Activated T-helper 17 cell treated with anti-CD3 and anti-CD28 coated beads, Interleukin-2, amount 50 U/mL, for 72 hours (primary cell): ENCODE measurements at regions not wholly inside any gene's neighbourhood (a gene's known extent, or its start where the extent isn't known, plus 50 kb on each side); places are given as distances from the start of the nearest gene placed in this dataset.
"Not testable (repeated sequence)": the region's sequence is repeated elsewhere in the genome, so short reads cannot be mapped to it uniquely, and the experiment has no call there.

Experiments
- ATAC-seq: fragments of 150-1000 bp; cut with Tn5 transposase; replicated peaks from 2 replicates; pipeline ENCODE4 v1.10.0; 2021; ENCODE audit warnings: mild to moderate bottlenecking, moderate library complexity
- H3K27ac Mint-ChIP-seq: one replicate; pipeline ENCODE4 v1.8.0; 2022; ENCODE audit warnings: mixed read lengths
- H3K27me3 Mint-ChIP-seq: one replicate; pipeline ENCODE4 v1.8.0; 2022; ENCODE audit warnings: mixed read lengths
- H3K36me3 Mint-ChIP-seq: one replicate; pipeline ENCODE4 v1.8.0; 2022; ENCODE audit warnings: low read depth, mild to moderate bottlenecking, mixed read lengths
- H3K4me1 Mint-ChIP-seq: one replicate; pipeline ENCODE4 v1.8.0; 2022; ENCODE audit warnings: mixed read lengths
- H3K4me3 Mint-ChIP-seq: one replicate; pipeline ENCODE4 v1.8.0; 2022; ENCODE audit warnings: mild to moderate bottlenecking, mixed read lengths
- H3K9me3 Mint-ChIP-seq: one replicate; pipeline ENCODE4 v1.8.0; 2022; ENCODE audit warnings: mixed read lengths

GRCh38 chr2:8594731-8595427 lies 87.0 kb upstream of the ID2 start:
- H3K27me3 Mint-ChIP-seq = peaks cover 4% of the 10 kb centered on the region
- no peak overlapping the region for H3K27ac Mint-ChIP-seq
- H3K36me3 Mint-ChIP-seq = no peaks in the 10 kb centered on the region
- no peaks in the 10 kb centered on the region for H3K9me3 Mint-ChIP-seq
- ATAC-seq = peak; percentile 62
- H3K4me3 Mint-ChIP-seq = no peak overlapping the region
- H3K4me1 Mint-ChIP-seq = peaks cover 13% of the 10 kb centered on the region

GRCh38 chr2:8595428-8595805 lies 86.4 kb upstream of the ID2 start:
- H3K4me3 Mint-ChIP-seq = no peak overlapping the region
- ATAC-seq = no peak
- H3K9me3 Mint-ChIP-seq = no peaks in the 10 kb centered on the region
- no peak overlapping the region for H3K27ac Mint-ChIP-seq
- peaks cover 13% of the 10 kb centered on the region for H3K4me1 Mint-ChIP-seq
- no peaks in the 10 kb centered on the region for H3K36me3 Mint-ChIP-seq
- peaks cover 4% of the 10 kb centered on the region for H3K27me3 Mint-ChIP-seq

- peaks cover 12% of the 10 kb centered on the region for H3K4me1 Mint-ChIP-seq
- H3K36me3 Mint-ChIP-seq = no peaks in the 10 kb centered on the region
- no peak overlapping the region for H3K27ac Mint-ChIP-seq
- no peaks in the 10 kb centered on the region for H3K9me3 Mint-ChIP-seq
- H3K27me3 Mint-ChIP-seq = peaks cover 4% of the 10 kb centered on the region
- no peak for ATAC-seq
- no peak overlapping the region for H3K4me3 Mint-ChIP-seq
These were observed 85.8 kb upstream of the ID2 start for GRCh38 chr2:8595811-8596600.

- Mint-ChIP-seq H3K27ac (no peak overlapping the region), H3K4me3 (no peak overlapping the region), H3K4me1 (peaks cover 8% of the 10 kb centered on the region), H3K9me3 (no peaks in the 10 kb centered on the region), H3K36me3 (no peaks in the 10 kb centered on the region), H3K27me3 (no peaks in the 10 kb centered on the region)
- ATAC-seq = no peak
These were observed 84.8 kb upstream of the ID2 start for GRCh38 chr2:8597094-8597493.

GRCh38 chr2:8597559-8598225 lies 84.2 kb upstream of the ID2 start:
- ATAC-seq = no peak
- Mint-ChIP-seq H3K36me3 (no peaks in the 10 kb centered on the region), H3K27me3 (no peaks in the 10 kb centered on the region), H3K4me3 (no peak overlapping the region), H3K9me3 (no peaks in the 10 kb centered on the region), H3K4me1 (peaks cover 8% of the 10 kb centered on the region), H3K27ac (no peak overlapping the region)

GRCh38 chr2:8598295-8599165 lies 83.3 kb upstream of the ID2 start:
- Mint-ChIP-seq H3K27ac (no peak overlapping the region), H3K4me3 (no peak overlapping the region), H3K4me1 (peaks cover 8% of the 10 kb centered on the region), H3K27me3 (no peaks in the 10 kb centered on the region), H3K9me3 (no peaks in the 10 kb centered on the region), H3K36me3 (no peaks in the 10 kb centered on the region)
- ATAC-seq = no peak

GRCh38 chr2:8599421-8600242 lies 82.2 kb upstream of the ID2 start:
- no peak for ATAC-seq
- Mint-ChIP-seq H3K27ac (no peak overlapping the region), H3K4me1 (peaks cover 8% of the 10 kb centered on the region), H3K9me3 (no peaks in the 10 kb centered on the region), H3K27me3 (no peaks in the 10 kb centered on the region), H3K4me3 (no peak overlapping the region), H3K36me3 (no peaks in the 10 kb centered on the region)

GRCh38 chr2:8600456-8600855 lies 81.4 kb upstream of the ID2 start:
- H3K4me3 Mint-ChIP-seq = no peak overlapping the region
- H3K27ac Mint-ChIP-seq = no peak overlapping the region
- H3K9me3 Mint-ChIP-seq = no peaks in the 10 kb centered on the region
- H3K4me1 Mint-ChIP-seq = peaks cover 8% of the 10 kb centered on the region
- H3K27me3 Mint-ChIP-seq = no peaks in the 10 kb centered on the region
- H3K36me3 Mint-ChIP-seq = no peaks in the 10 kb centered on the region
- no peak for ATAC-seq

GRCh38 chr2:8602809-8603208 lies 79.0 kb upstream of the ID2 start:
- H3K36me3 Mint-ChIP-seq = no peaks in the 10 kb centered on the region
- peaks cover 10% of the 10 kb centered on the region for H3K4me1 Mint-ChIP-seq
- no peak overlapping the region for H3K27ac Mint-ChIP-seq
- H3K27me3 Mint-ChIP-seq = no peaks in the 10 kb centered on the region
- H3K4me3 Mint-ChIP-seq = no peak overlapping the region
- no peak for ATAC-seq
- peaks cover 3% of the 10 kb centered on the region for H3K9me3 Mint-ChIP-seq

GRCh38 chr2:8603356-8603755 lies 78.5 kb upstream of the ID2 start:
- H3K27me3 Mint-ChIP-seq, H3K36me3 Mint-ChIP-seq, ATAC-seq, H3K4me3 Mint-ChIP-seq, H3K27ac Mint-ChIP-seq, H3K9me3 Mint-ChIP-seq: not testable (repeated sequence)
- H3K4me1 Mint-ChIP-seq = peaks cover 15% of the 10 kb centered on the region

GRCh38 chr2:8604262-8604661 lies 77.6 kb upstream of the ID2 start:
- H3K4me3 Mint-ChIP-seq = no peak overlapping the region
- peaks cover 3% of the 10 kb centered on the region for H3K9me3 Mint-ChIP-seq
- H3K4me1 Mint-ChIP-seq = peaks cover 23% of the 10 kb centered on the region
- H3K36me3 Mint-ChIP-seq = no peaks in the 10 kb centered on the region
- no peaks in the 10 kb centered on the region for H3K27me3 Mint-ChIP-seq
- no peak overlapping the region for H3K27ac Mint-ChIP-seq
- no peak for ATAC-seq

- no peaks in the 10 kb centered on the region for H3K27me3 Mint-ChIP-seq
- no peak overlapping the region for H3K4me3 Mint-ChIP-seq
- no peak for ATAC-seq
- peaks cover 6% of the 10 kb centered on the region for H3K9me3 Mint-ChIP-seq
- H3K4me1 Mint-ChIP-seq = peaks cover 24% of the 10 kb centered on the region
- H3K36me3 Mint-ChIP-seq = no peaks in the 10 kb centered on the region
- H3K27ac Mint-ChIP-seq = no peak overlapping the region
These were observed 76.3 kb upstream of the ID2 start for GRCh38 chr2:8605351-8606065.

- Mint-ChIP-seq H3K27ac (peak overlapping the region; percentile 43), H3K4me3 (no peak overlapping the region), H3K9me3 (peaks cover 12% of the 10 kb centered on the region), H3K4me1 (peaks cover 24% of the 10 kb centered on the region), H3K36me3 (no peaks in the 10 kb centered on the region), H3K27me3 (no peaks in the 10 kb centered on the region)
- peak; percentile 40 for ATAC-seq
These were observed 75.6 kb upstream of the ID2 start for GRCh38 chr2:8606226-8606625.
